DMS 273 (cell line): ENCODE measurements at regions not wholly inside any gene's neighbourhood (a gene's known extent, or its start where the extent isn't known, plus 50 kb on each side); places are given as distances from the start of the nearest gene placed in this dataset.

ENCODE experiments used
- DNase-seq: peaks from one replicate; lab custom pipeline; 2025; ENCODE audit not compliant: unreplicated experiment; lab: John Stamatoyannopoulos, UW

DNA sequence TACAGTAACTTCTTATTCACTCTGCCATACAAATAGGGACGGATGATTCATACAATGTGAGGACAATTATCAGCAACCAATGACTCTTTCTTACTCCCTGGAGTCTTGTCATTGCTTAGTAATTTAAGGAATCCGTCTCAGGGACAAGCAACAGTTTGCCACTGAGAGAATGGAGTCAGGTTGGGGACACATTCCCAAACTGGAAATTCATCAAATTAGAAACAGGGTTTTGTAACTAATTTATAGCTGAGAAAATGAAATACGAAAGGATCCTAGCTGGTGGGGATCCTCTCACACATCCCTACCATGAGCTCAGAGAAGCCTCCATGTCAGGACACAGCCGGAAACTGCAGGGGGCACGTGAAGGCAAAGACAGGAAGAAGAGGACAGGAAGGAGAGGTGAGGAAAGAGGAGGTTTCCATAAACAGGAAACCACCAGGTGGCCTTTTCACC is 50.4 kb upstream of the KDR start:
- no peak for DNase-seq

GRCh38 chr4:55176497-55176896 is 51.1 kb upstream of the KDR start:
- DNase-seq, result no peak

DNA sequence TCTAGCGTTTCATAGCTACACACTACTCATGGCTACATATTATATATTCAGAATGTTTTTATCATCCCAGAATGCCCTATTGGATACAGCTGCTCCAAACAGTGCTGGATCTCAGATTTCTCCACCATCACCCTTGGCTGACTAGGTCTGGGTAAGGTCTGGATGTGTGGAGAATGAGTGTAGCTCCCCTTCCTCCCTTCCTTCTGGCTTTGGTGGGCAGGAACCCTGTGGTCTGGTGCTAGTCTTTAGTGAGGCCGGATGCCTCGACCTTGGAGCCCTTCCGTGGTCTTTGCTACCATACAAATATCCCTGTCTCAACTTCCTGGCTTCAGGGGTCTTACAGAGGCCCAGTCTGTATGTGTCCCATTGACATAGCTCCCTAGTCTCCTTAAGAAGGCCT is 52.1 kb upstream of the KDR start:
- DNase-seq, result no peak

- DNase-seq, result no peak
Observed at GRCh38 chr4:55178226-55179005, 53.0 kb upstream of the KDR start.

DNA sequence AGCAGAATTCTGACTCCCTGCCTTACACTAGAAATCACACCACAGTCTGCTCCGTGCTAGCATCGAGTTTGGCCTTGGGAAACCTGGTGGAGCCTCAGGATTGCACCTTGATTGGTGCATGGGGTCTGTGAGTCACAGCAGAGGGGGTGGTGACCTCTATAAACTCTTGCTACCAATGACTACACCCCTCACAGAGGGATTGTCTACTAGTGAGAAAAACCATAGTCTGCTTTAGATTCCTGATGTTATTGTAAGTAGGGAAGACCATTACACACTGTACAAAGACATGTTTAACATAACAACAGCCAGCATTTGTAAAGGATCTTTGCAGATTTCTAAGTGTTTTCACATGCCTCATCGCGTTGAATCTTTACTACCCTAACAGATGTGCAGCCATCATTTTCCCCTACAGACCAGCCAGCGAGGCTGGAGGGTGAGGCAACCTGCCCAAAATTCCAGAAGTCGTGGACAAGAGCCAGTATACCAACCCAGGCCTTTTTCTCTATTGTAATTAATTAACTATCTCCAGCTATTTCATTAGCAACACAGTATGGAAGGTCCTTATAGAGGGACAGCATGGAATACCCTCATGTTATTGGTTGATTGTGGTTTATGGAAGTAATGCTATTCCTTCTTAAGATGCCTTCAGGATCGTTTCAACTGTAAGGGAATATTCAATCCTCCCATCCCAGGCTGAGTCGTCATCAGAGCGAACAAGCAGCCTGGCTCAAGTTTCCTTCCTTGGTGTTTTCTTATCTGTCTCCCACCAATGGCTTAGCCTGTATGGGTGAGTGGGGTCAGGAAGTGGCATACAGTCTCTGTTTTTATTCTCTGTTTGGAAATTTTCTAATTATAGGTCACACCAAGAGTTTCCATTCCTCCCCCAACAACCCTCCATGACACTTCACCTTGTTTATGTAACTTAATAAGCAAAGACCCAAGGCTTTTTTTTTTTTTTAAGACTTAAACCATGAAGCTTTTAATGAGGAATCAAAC is 55.9 kb upstream of the KDR start:
- no peak for DNase-seq

DNA sequence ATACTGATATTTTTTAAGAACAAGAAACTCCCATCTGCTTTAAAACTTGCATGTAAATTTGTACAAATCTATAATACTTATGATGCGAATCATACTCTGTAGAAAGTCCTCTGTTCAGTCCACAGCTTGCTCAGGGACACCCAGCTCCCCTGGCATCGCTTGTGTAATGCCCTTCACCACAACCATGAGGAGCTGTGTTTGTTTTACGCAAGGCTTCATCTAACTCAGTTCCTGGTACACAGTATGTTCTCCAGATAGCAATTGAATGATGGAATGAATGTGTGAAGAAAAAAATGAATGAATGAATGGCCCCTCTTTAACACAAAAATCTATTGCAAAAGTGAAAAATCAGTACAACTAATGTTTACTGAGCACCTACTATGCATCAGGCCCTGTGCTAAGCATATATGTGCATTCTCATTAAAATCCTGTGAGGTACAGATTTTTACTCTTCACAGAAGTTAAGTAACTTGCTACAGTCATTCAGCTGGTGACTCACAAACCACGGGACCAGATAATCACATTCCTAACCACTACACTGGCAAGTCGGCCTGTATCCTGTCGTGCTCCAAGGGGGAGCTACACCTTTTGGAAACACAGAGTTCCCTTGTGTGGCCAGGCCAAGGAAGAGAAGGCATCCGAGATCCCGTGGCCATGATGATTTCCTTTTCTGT is 58.7 kb upstream of the KDR start:
- no peak for DNase-seq

DNA sequence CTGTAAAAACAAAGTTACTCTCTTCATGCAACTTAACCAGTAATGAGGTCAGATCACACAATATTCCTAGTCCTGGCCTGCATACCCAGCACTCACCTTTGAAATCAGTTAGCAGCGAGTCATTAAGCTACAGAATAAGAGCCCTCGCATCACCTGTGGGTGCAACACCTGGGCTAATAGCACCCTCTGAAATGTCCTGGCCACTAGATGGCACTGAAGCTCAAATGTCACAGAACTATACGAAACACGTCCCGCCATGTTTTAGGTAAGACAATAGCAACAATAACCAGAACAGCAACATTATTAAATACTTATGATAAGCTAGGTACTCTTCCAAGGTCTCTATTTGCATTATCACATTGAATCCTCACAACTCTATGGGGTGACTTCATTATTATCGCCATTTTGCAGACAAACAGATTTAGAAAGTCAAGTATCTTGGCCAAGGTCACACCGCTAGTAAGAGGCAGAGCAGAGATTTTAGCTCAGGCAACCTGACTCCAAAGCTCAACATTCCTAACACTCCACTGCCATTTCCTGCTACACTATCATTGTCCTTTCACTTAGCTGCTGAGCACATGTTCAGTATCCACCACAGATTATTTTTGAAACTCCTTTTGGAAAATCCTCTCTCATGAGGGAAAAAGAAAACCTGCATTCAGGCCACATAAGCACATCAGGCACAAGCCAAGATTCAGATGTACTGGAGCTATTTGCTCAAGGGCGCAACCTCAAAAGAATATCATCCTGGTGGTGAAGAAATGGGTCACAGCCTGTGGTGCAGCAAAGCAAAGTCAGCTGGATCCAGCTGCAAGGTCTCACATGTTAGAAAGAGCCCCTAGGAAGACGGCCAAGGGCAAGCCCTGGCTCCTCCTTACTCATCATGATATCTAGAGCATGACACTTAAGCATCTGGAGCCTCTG is 59.5 kb upstream of the KDR start:
- DNase-seq, result peak; percentile 27

DNA sequence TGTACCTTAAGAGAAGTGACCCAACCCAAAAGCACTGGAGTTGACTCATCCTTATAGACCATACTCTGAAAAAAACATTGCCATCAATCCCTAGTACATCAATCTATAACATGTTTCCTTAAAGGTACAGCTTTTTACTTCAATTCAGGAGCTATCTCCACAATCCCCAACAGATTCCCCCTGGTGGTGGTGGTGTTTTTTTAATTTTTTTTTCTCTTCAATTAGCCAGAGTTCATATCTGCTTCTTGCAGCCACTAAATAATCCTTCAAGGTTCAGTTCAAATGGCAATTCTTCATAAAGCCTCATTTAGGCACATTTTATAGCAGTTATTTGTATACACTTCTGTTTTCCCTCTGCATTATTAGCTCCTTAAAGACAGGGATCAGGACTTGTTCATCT is 60.7 kb upstream of the KDR start:
- no peak for DNase-seq

DNA sequence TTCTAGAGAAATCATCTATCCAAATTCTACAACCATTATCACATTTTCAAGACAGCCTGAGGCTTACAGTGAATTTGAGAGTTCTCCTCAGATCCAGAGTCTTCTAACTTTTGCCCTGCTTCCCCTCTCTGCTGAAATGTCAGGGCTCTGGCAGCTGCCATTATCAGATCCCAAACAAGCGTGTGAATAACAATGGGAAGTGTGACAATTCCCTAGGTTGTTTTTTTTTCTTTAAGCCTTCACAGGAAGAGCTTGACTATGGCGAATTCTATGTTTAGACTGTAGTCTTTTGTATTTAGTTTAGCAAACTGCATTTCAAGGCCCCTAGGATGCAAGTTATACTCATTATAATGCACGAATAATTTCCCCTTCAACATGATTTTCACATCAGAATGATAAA is 61.3 kb upstream of the KDR start:
- no peak for DNase-seq

- DNase-seq, result no peak
Observed at GRCh38 chr4:55214172-55214571, 88.8 kb upstream of the KDR start.

DNA sequence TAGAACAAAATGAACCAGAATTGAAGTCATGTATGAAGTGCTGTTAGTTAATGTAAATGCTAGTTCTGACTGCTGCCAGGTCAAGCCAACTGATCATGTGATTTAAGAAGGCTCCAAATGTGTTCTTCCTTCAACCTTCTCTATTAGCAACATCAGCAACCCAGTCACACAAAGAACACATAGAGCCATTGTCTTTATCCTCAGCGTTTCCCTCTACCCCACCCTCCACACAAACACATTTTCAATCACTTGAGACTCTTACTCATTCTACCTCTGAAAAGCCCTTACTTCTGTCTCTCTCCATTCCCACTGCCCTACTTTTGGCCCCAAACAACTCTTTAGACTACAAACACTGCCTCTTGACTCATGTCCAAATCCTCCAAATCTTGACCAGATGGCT is 89.7 kb upstream of the KDR start:
- DNase-seq, result no peak

- peak; percentile 0 for DNase-seq
Observed at GRCh38 chr4:55216863-55217635, 91.7 kb upstream of the KDR start.

DNA sequence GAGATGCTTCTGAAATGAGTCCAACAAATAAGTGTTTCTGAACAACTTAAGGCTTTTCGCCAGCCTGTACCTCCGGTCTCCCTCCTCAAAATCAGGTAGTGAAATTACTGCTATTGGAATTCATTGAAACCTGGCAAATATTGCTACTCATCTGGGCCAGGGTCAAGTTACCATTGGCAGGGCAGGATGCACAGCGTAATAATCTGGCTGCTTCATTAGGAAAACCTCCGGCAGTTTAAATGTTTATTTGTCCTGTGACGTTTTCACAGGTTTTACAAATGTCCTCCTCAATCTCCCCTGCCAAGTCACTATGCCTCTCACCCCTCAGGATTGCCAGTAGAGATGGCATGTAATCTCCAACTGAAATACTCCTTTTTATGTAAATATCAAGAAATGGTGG is 92.6 kb upstream of the KDR start:
- no peak for DNase-seq

DNA sequence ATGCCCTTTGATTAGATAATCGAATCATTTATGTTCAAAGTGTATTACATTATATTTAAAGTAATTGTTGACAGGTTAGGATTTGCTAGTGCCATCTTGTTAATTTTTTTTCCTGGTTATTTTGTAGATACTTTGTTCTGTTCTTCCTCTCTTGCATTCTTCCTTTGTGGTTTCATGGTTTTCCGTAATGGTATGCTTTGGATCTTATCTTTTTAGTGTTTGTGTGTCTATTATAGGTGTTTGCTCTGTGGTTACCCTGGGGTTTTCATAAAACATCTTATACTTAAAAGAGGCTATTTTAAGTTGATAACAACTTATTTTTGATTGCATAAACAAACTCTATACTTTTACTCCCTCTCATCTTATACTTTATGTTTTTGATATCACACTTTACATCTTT is 108.2 kb upstream of the SRD5A3 start:
- DNase-seq, result no peak

- no peak for DNase-seq
Observed at GRCh38 chr4:55238407-55238806, 107.6 kb upstream of the SRD5A3 start.

GRCh38 chr4:55241461-55241860 is 104.6 kb upstream of the SRD5A3 start:
- no peak for DNase-seq

GRCh38 chr4:55242506-55242905 is 103.5 kb upstream of the SRD5A3 start:
- no peak for DNase-seq

- no peak for DNase-seq
Observed at GRCh38 chr4:55247521-55247920, 98.5 kb upstream of the SRD5A3 start.

- no peak for DNase-seq
Observed at GRCh38 chr4:55248756-55249155, 97.3 kb upstream of the SRD5A3 start.

- DNase-seq, result no peak
Observed at GRCh38 chr4:55249476-55249875, 96.6 kb upstream of the SRD5A3 start.
